Motor neuron (in vitro differentiated cells): ENCODE measurements at regions not wholly inside any gene's neighbourhood (a gene's known extent, or its start where the extent isn't known, plus 50 kb on each side); places are given as distances from the start of the nearest gene placed in this dataset.
A peak's percentile ranks its signal among the peaks of the same experiment; 100 is the strongest.
"Not testable (repeated sequence)": the region's sequence is repeated elsewhere in the genome, so short reads cannot be mapped to it uniquely, and the experiment has no call there.

Experiments used
- ATAC-seq, 8 experiments: fragments of 200-7000 bp; cut with Tn5 transposase; replicated peaks in 6 of 8; 2 replicates each; pipeline ENCODE4 v1.8.0; 2021; ENCODE audit warnings: mild to moderate bottlenecking in 8 of 8, moderate library complexity in 8 of 8
- H3K27ac ChIP-seq, 2 donors: fragments of 250-450 bp; sonication (Bioruptor Pico); 2 replicates each; pipeline ENCODE4 v1.9.0; 2021; ENCODE audit warnings: antibody characterized with exemption in 2 of 2, mild to moderate bottlenecking in 2 of 2, moderate library complexity in 1 of 2
- H3K4me1 ChIP-seq, 2 donors: fragments of 250-450 bp; sonication (Bioruptor Pico); replicated peaks in 1 of 2; 2 replicates each; pipeline ENCODE4 v1.6.1; 2021; ENCODE audit warnings: antibody characterized with exemption in 2 of 2, mild to moderate bottlenecking in 2 of 2, moderate library complexity in 1 of 2
- H3K4me3 ChIP-seq, 5 donors: fragments of 250-450 bp; sonication (Bioruptor Pico); 2 replicates each; pipeline ENCODE4 v1.9.0; 2021; ENCODE audit warnings: antibody characterized with exemption in 5 of 5, mild to moderate bottlenecking in 5 of 5, moderate library complexity in 4 of 5
- WGBS, 10 experiments: fragments of 450-650 bp; shearing (Covaris generic); methylation state at CpG; one replicate each; pipeline ENCODE4 v1.0.0; 2022; 5-methylcytosine and 5-hydroxymethylcytosine counted together
- in situ Hi-C, 9 experiments: fragments of 400-800 bp; cut with MboI; loops; one replicate each; pipeline ENCODE4 v1.15.0; 2021; ENCODE audit warnings: low sequenced_read_pairs in 9 of 9, low pct_unique_long_range_greater_than_20kb in 2 of 9; ENCODE audit not compliant: unreplicated experiment in 9 of 9

GRCh38 chr3:30448450-30449289 is 157.7 kb upstream of the TGFBR2 start:
- in situ Hi-C loops, result no loop called here
- Histone ChIP-seq H3K4me3 (no peak overlapping the region), H3K4me1 (no peaks in the 10 kb centered on the region), H3K27ac (no peak overlapping the region)
- peak in 5 of 8 experiments; percentile 19 to 96 (median 78) for ATAC-seq
- 0 to 100% (median 64%) methylated on average over 1 to 5 of the region's 5 CpGs for WGBS, 10 experiments

DNA sequence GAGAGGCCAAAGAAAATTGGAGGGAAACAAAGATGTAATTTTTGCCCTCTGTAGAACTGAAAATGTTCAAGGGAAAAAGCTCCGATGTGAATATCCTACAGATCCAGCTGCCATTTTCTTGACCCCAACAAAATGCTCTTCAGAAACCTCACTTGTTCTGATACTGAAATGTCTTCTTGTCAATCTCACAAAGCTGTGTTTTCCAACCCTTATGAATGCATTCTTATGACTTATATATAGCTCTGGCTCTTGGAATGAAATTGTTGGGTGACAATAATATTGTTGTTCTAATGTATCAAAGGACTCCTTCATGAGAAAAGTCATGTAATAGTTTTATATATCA is 157.1 kb upstream of the TGFBR2 start:
- H3K27ac ChIP-seq, result no peak overlapping the region
- 0 to 100% (median 55%) methylated on average over 1 of the region's 1 CpG; no CpG with 5 or more reads in 6 of the 10 experiments for WGBS, 10 experiments
- H3K4me3 ChIP-seq, result no peak overlapping the region
- peak in 1 of 8 experiments; percentile 9 for ATAC-seq
- no peaks in the 10 kb centered on the region for H3K4me1 ChIP-seq
- in situ Hi-C loops, result no loop called here

GRCh38 chr3:30452446-30452845 is 154.0 kb upstream of the TGFBR2 start:
- 0 to 87% (median 80%) methylated on average over 1 to 3 of the region's 3 CpGs for WGBS, 10 experiments

GRCh38 chr3:30453360-30454039 is 152.9 kb upstream of the TGFBR2 start:
- no peak for ATAC-seq
- in situ Hi-C loops, result no loop called here
- H3K4me1 ChIP-seq, result no peaks in the 10 kb centered on the region
- 52 to 89% (median 80%) methylated on average over 1 to 4 of the region's 4 CpGs for WGBS, 10 experiments
- no peak overlapping the region for H3K4me3 ChIP-seq
- no peak overlapping the region for H3K27ac ChIP-seq

More at GRCh38 chr3:30452446-30452845, 154.0 kb upstream of the TGFBR2 start:
- ATAC-seq, result no peak
- Histone ChIP-seq H3K27ac (no peak overlapping the region), H3K4me3 (no peak overlapping the region), H3K4me1 (no peaks in the 10 kb centered on the region)
- in situ Hi-C loops, result no loop called here

- Histone ChIP-seq H3K4me1 (no peaks in the 10 kb centered on the region), H3K4me3 (no peak overlapping the region), H3K27ac (no peak overlapping the region)
- no peak for ATAC-seq
- WGBS, 10 experiments, result 20 to 100% (median 40%) methylated on average over 1 of the region's 1 CpG; no CpG with 5 or more reads in 7 of the 10 experiments
- in situ Hi-C loops, result no loop called here
Observed at GRCh38 chr3:30454636-30455035, 151.8 kb upstream of the TGFBR2 start.

DNA sequence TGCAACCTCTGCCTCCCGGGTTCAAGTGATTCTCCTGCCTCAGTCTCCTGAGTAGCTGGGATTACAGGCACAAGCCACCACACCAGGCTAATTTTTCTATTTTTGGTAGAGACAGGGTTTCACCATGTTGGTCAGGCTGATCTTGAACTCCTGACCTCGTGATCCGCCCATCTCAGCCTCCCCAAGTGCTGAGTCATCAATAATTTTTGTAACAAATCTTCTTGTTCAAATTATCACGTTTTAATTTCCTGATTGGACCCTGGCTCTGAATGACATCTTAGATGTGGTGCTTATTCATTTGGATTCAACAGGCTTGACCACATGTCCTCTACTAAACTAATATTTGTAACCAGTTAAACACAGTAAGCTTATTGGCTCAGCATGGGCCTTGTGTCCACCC is 151.3 kb upstream of the TGFBR2 start:
- H3K4me1 ChIP-seq, H3K4me3 ChIP-seq, H3K27ac ChIP-seq, ATAC-seq, in situ Hi-C loops: not testable (repeated sequence)
- 0 to 100% (median 78%) methylated on average over 1 to 4 of the region's 4 CpGs; no CpG with 5 or more reads in 1 of the 10 experiments for WGBS, 10 experiments

- in situ Hi-C loops, result no loop called here
- H3K4me1 ChIP-seq, result no peaks in the 10 kb centered on the region
- 32 to 97% (median 84%) methylated on average over 2 to 3 of the region's 3 CpGs for WGBS, 10 experiments
- no peak overlapping the region for H3K27ac ChIP-seq
- no peak overlapping the region for H3K4me3 ChIP-seq
- ATAC-seq, result no peak
Observed at GRCh38 chr3:30455840-30456239, 150.6 kb upstream of the TGFBR2 start.

DNA sequence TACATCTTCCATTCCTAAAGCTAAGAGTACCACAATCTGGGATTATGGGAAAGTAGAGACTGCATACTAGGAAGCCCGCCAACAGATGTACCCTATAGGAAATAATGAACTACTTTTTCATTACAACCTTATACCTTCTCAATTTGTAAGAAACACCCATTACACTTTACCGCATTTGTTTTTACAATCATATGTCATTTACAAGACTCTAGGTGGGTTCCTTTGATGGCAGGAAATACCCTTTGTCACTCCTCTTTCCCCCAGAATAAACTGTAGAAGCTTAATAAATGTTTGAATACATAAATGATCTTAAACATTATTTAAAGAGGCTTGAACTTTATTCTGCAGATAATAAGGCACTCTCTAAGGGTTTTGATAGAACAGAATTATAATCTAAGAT is 150.1 kb upstream of the TGFBR2 start:
- Histone ChIP-seq H3K27ac (no peak overlapping the region), H3K4me3 (no peak overlapping the region), H3K4me1 (no peaks in the 10 kb centered on the region)
- no peak for ATAC-seq
- in situ Hi-C loops, result no loop called here
- WGBS, 10 experiments, result 92 to 100% (median 100%) methylated on average over 1 to 2 of the region's 2 CpGs; no CpG with 5 or more reads in 1 of the 10 experiments

GRCh38 chr3:30457081-30457480 is 149.3 kb upstream of the TGFBR2 start:
- WGBS, 10 experiments, result 57 to 100% (median 100%) methylated on average over 1 of the region's 1 CpG; no CpG with 5 or more reads in 5 of the 10 experiments
- in situ Hi-C loops, result no loop called here
- H3K4me3 ChIP-seq, result no peak overlapping the region
- no peak overlapping the region for H3K27ac ChIP-seq
- H3K4me1 ChIP-seq, result no peaks in the 10 kb centered on the region
- ATAC-seq, result no peak

DNA sequence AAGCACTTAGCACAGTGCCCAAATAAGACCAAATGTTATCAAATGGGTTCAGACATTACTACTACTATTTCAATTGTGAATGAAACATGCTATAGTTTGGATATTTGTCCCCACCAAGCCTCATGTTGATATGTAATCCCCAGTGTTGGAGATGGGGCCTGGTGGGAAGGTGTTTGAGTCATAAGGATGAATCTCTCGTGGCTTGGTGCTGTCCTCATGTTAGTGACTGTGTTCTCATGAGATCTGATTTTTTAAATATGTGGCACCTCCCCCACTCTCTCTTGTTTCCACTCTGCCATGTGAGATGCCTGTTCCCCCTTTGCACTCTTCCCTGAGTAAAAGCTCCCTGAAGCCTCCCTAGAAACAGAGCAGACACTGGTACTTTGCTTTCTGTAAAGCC is 148.7 kb upstream of the TGFBR2 start:
- no peak overlapping the region for H3K27ac ChIP-seq
- no peak for ATAC-seq
- H3K4me3 ChIP-seq, result no peak overlapping the region
- 40 to 100% (median 50%) methylated on average over 1 of the region's 1 CpG; no CpG with 5 or more reads in 4 of the 10 experiments for WGBS, 10 experiments
- no peaks in the 10 kb centered on the region for H3K4me1 ChIP-seq
- in situ Hi-C loops, result no loop called here

DNA sequence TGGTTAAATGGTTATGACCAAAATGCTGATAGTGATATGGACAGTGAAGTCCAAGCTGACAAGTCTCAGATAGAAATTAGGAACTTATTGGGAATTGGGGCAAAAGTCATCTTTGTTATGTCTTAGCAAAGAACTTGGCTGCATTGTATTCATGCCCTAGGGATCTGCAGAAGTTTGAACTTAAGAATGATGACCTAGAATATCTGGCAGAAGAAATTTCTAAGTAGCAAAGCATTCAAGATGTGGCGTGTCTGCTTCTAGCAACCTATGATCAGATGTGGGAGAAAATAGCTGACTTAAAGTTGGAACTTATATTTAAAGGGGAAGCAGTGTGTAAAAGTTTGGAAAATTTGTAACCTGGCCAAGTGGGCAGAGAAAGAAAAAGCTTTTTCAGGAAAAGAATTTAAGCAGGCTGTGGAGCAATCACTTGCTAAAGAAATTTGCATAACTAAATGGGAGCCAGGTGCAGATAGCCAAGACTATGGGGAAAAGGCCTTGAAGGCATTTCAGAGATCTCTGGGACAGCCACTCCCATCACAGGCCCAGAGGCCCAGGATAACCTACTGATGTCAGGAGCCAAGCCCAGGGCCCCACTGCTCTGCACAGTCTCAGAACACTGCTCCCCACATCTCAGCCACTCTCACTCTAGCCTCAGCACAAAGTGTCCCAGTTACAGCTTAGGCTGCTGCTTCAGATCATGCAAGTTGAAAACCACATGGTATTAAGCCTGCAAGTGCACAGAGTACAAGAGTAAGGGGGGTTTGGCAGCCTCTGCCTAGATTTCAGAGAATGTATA is 147.8 kb upstream of the TGFBR2 start:
- ATAC-seq, result peak in 3 of 8 experiments; percentile 52 to 91 (median 60)
- Histone ChIP-seq H3K4me1 (no peaks in the 10 kb centered on the region), H3K4me3 (no peak overlapping the region), H3K27ac (no peak overlapping the region)
- in situ Hi-C loops, result no loop called here
- WGBS, 10 experiments, result 50 to 100% (median 92%) methylated on average over 1 of the region's 1 CpG; no CpG with 5 or more reads in 1 of the 10 experiments

GRCh38 chr3:30461311-30461710 is 145.1 kb upstream of the TGFBR2 start:
- Histone ChIP-seq H3K4me3 (no peak overlapping the region), H3K4me1 (no peaks in the 10 kb centered on the region), H3K27ac (no peak overlapping the region)
- no peak for ATAC-seq
- 32 to 92% (median 71%) methylated on average over 1 to 2 of the region's 2 CpGs; no CpG with 5 or more reads in 2 of the 10 experiments for WGBS, 10 experiments
- in situ Hi-C loops, result no loop called here
